Gastrocnemius medialis (tissue), 4 donors: ENCODE measurements at regions not wholly inside any gene's neighbourhood (a gene's known extent, or its start where the extent isn't known, plus 50 kb on each side); places are given as distances from the start of the nearest gene placed in this dataset.

ENCODE experiments used
- CTCF ChIP-seq, 5 experiments: fragments of 450-650 bp in 3 of 5; fragments of 200-600 bp in 2 of 5; sonication (generic) in 2 of 5; IDR thresholded peaks in 4 of 5; conservative IDR thresholded peaks in 1 of 5; 1 replicate in 4 of 5; 2 replicates in 1 of 5; pipeline ENCODE4 v1.5.1; 2016 to 2019; ENCODE audit warnings: antibody characterized with exemption in 5 of 5, mild to moderate bottlenecking in 3 of 5, moderate library complexity in 3 of 5
- POLR2A ChIP-seq, 2 donors: fragments of 450-650 bp; IDR thresholded peaks; one replicate each; pipeline ENCODE4 v1.6.1; 2017; ENCODE audit warnings: antibody characterized with exemption in 2 of 2, mild to moderate bottlenecking in 2 of 2, moderate library complexity in 2 of 2

GRCh38 chr12:28988325-28988704 is 160.8 kb upstream of the FAR2 start:
- no peak for TF ChIP-seq CTCF (IDR thresholded peaks at IDR 0.05 in 4 of 5, conservative IDR thresholded peaks at IDR 0.05 in 1 of 5)
- no peak for TF ChIP-seq POLR2A (IDR thresholded peaks at IDR 0.05)
